ENCODE measurements at regions not wholly inside any gene's neighbourhood (a gene's known extent, or its start where the extent isn't known, plus 50 kb on each side); places are given as distances from the start of the nearest gene placed in this dataset.

DNA sequence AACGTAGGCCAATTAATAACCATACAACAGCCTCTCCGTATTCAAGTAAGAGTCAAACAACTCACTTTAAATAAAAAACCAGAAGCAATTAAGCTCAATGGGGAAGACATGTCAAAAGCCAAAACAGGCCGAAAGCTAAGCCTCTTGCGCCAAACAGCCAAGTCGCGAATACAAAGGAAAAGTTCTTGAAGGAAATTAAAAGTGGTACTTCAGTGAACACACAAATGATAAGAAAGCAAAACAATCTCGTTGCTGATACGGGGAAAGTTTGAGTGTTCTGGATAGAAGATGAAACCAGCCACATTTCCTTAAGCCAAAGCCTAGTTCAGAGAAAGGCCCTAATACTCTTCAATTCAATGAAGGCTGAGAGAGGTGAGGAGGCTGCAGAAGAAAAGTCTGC lies 53.4 kb downstream of the SIPA1L2 start:
- TF ChIP-seq, protein P1, sequence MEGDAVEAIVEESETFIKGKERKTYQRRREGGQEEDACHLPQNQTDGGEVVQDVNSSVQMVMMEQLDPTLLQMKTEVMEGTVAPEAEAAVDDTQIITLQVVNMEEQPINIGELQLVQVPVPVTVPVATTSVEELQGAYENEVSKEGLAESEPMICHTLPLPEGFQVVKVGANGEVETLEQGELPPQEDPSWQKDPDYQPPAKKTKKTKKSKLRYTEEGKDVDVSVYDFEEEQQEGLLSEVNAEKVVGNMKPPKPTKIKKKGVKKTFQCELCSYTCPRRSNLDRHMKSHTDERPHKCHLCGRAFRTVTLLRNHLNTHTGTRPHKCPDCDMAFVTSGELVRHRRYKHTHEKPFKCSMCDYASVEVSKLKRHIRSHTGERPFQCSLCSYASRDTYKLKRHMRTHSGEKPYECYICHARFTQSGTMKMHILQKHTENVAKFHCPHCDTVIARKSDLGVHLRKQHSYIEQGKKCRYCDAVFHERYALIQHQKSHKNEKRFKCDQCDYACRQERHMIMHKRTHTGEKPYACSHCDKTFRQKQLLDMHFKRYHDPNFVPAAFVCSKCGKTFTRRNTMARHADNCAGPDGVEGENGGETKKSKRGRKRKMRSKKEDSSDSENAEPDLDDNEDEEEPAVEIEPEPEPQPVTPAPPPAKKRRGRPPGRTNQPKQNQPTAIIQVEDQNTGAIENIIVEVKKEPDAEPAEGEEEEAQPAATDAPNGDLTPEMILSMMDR (IDR thresholded peaks at IDR 0.05; ENCODE audit: low read depth, low read length, poor library complexity, severe bottlenecking) = no peak
- TF ChIP-seq EZH2phosphoT487 (IDR thresholded peaks at IDR 0.05; ENCODE audit: borderline replicate concordance, low read length) = no peak

Measured in DOHH2 (cell line).